ENCODE measurements at regions not wholly inside any gene's neighbourhood (a gene's known extent, or its start where the extent isn't known, plus 50 kb on each side); places are given as distances from the start of the nearest gene placed in this dataset.

DNA sequence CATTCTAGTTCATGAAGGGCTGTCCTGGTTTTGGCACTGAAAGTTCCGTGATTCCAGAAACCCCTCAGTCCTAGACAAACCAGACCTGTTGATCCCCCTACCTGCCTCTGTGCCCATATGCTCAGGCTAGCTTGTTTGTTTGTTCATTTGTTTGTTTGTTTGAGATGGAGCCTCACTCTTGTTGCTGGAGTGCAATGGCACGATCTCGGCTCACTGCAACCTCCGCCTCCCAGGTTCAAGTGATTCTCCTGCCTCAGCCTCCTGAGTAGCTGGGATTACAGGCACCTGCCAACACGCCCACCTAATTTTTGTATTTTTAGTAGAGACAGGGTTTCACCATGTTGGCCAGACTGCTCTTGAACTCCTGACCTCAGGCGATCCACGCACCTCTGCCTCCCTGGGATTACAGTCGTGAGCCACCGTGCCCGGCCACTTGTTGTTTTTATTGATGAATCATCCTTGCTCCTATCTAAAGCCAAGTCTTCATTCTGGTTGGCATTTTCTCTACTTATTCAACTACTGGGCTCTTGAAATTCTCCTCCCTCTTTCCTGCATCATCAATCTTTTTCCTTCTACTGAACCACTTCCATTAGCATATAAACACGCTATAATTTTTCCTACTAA is 86.3 kb upstream of the BMP2K start:
- Mint-ChIP-seq H3K4me1 (no peaks in the 10 kb centered on the region), H3K9me3 (no peaks in the 10 kb centered on the region), H3K27ac (no peak overlapping the region), H3K36me3 (no peaks in the 10 kb centered on the region), H3K27me3 (ENCODE audit: insufficient read depth, low read depth) (peaks cover 2% of the 10 kb centered on the region), H3K4me3 (no peak overlapping the region)
- H3K79me2 ChIP-seq (ENCODE audit: low read depth) = no peaks in the 10 kb centered on the region
- H2AFZ ChIP-seq (replicated peaks) = no peak overlapping the region
- H3F3A ChIP-seq (ENCODE audit: low read depth) = no peaks in the 10 kb centered on the region
- H3K36me3 ChIP-seq = no peaks in the 10 kb centered on the region
- H3K4me2 ChIP-seq = no peak overlapping the region
- DNase-seq (ENCODE audit: low spot score) = no peak
- no peak overlapping the region for H3K27ac ChIP-seq
- H3K9me3 ChIP-seq (ENCODE audit: low read depth) = no peaks in the 10 kb centered on the region
- no peaks in the 10 kb centered on the region for H3K4me1 ChIP-seq
- TF ChIP-seq, protein P1, sequence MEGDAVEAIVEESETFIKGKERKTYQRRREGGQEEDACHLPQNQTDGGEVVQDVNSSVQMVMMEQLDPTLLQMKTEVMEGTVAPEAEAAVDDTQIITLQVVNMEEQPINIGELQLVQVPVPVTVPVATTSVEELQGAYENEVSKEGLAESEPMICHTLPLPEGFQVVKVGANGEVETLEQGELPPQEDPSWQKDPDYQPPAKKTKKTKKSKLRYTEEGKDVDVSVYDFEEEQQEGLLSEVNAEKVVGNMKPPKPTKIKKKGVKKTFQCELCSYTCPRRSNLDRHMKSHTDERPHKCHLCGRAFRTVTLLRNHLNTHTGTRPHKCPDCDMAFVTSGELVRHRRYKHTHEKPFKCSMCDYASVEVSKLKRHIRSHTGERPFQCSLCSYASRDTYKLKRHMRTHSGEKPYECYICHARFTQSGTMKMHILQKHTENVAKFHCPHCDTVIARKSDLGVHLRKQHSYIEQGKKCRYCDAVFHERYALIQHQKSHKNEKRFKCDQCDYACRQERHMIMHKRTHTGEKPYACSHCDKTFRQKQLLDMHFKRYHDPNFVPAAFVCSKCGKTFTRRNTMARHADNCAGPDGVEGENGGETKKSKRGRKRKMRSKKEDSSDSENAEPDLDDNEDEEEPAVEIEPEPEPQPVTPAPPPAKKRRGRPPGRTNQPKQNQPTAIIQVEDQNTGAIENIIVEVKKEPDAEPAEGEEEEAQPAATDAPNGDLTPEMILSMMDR (IDR thresholded peaks at IDR 0.05) = no peak
- no peak overlapping the region for H3K9ac ChIP-seq
- H3K4me3 ChIP-seq = no peak overlapping the region
- no peaks in the 10 kb centered on the region for H3K27me3 ChIP-seq
- no peaks in the 10 kb centered on the region for H4K20me1 ChIP-seq (ENCODE audit: low read depth)

DNA sequence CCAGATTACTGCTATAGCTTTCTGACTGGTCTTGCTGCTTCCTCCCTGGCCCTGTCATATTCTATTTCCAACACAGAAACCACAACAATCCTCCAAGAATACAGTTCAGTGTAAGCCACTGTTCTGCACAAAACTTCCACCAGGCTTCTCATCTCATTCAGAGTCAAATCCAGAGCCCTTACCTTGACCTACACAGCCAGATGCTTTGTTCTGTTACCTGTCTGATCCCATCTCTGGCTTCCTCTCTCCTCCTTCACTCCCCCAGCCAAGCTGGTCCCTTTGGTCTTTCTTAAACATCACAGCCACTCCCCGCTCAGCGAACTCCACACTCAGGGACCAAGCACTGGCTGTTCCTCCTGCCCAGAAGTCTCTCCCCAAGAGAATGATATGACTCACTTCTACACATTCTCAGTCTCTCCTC is 84.8 kb upstream of the BMP2K start:
- Mint-ChIP-seq H3K4me3 (no peak overlapping the region), H3K27me3 (ENCODE audit: insufficient read depth, low read depth) (peaks cover 2% of the 10 kb centered on the region), H3K36me3 (no peaks in the 10 kb centered on the region), H3K27ac (no peak overlapping the region), H3K9me3 (no peaks in the 10 kb centered on the region), H3K4me1 (no peaks in the 10 kb centered on the region)
- Histone ChIP-seq H3K79me2 (ENCODE audit: low read depth) (no peaks in the 10 kb centered on the region), H3K9ac (no peak overlapping the region), H3K4me2 (no peak overlapping the region), H3K27ac (no peak overlapping the region), H3K4me1 (no peaks in the 10 kb centered on the region), H4K20me1 (ENCODE audit: low read depth) (no peaks in the 10 kb centered on the region), H2AFZ (replicated peaks) (no peak overlapping the region), H3F3A (ENCODE audit: low read depth) (no peaks in the 10 kb centered on the region), H3K9me3 (ENCODE audit: low read depth) (no peaks in the 10 kb centered on the region), H3K4me3 (no peak overlapping the region), H3K36me3 (no peaks in the 10 kb centered on the region), H3K27me3 (no peaks in the 10 kb centered on the region)
- DNase-seq (ENCODE audit: low spot score) = no peak
- TF ChIP-seq, protein P1 (IDR thresholded peaks at IDR 0.05) = no peak
- TF ChIP-seq EZH2phosphoT487 (IDR thresholded peaks at IDR 0.05) = no peak
- no peak for TF ChIP-seq EZH2 (IDR thresholded peaks at IDR 0.05)

DNA sequence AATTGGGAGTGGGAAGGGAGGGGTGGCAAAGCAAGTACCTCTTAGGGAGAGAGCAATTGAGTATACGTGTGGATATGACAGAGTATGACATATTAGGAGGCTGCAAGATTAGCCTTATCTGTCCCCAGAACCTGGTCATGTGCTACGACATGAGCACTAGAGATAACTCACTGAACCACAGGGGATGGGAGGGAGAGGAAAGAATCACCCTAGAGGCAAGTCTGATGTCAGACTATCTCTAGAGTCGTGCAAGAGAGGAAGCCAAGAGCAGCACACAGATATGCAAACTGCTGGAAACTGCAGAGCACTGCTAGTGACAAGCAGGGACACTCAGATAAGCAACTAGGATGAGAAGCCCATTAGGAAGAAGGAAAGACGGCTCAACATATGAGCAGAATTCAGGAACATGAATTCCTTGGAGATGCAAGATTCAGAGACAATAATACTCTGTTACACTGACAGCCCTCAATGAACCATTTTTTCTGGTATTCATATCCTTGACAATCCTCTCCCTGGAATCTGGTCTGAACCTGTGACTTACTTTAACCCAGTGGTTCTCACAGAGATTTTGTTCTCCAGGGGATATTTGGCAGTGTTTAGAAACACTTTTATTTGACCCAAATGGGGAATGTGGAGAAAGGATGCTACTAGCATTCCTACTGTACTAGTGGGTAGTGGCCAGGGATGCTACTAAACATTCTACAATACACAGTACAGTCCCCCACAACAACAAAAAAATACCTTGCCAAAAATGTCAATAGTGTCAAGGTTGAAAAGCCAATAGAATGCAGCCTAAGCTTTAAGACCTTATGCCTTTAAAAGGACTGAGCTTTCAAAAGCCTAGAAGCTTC is 84.0 kb upstream of the BMP2K start:
- H3K4me1 ChIP-seq = no peaks in the 10 kb centered on the region
- no peak overlapping the region for H3K4me2 ChIP-seq
- no peak overlapping the region for H3K4me3 Mint-ChIP-seq
- H2AFZ ChIP-seq (replicated peaks) = no peak overlapping the region
- DNase-seq (ENCODE audit: low spot score) = no peak
- no peak overlapping the region for H3K27ac Mint-ChIP-seq
- H3F3A ChIP-seq (ENCODE audit: low read depth) = no peaks in the 10 kb centered on the region
- no peaks in the 10 kb centered on the region for H3K4me1 Mint-ChIP-seq
- H3K27me3 ChIP-seq = no peaks in the 10 kb centered on the region
- peaks cover 2% of the 10 kb centered on the region for H3K27me3 Mint-ChIP-seq (ENCODE audit: insufficient read depth, low read depth)
- no peaks in the 10 kb centered on the region for H3K9me3 Mint-ChIP-seq
- TF ChIP-seq EZH2phosphoT487 (IDR thresholded peaks at IDR 0.05) = no peak
- TF ChIP-seq, protein P1 (IDR thresholded peaks at IDR 0.05) = no peak
- H3K27ac ChIP-seq = no peak overlapping the region
- no peaks in the 10 kb centered on the region for H3K36me3 ChIP-seq
- H3K4me3 ChIP-seq = no peak overlapping the region
- H3K9me3 ChIP-seq (ENCODE audit: low read depth) = no peaks in the 10 kb centered on the region
- H3K36me3 Mint-ChIP-seq = no peaks in the 10 kb centered on the region
- H4K20me1 ChIP-seq (ENCODE audit: low read depth) = no peaks in the 10 kb centered on the region
- no peak overlapping the region for H3K9ac ChIP-seq
- H3K79me2 ChIP-seq (ENCODE audit: low read depth) = no peaks in the 10 kb centered on the region

Measured in neural progenitor cell (in vitro differentiated cells).